ENCODE measurements at regions not wholly inside any gene's neighbourhood (a gene's known extent, or its start where the extent isn't known, plus 50 kb on each side); places are given as distances from the start of the nearest gene placed in this dataset.

DNA sequence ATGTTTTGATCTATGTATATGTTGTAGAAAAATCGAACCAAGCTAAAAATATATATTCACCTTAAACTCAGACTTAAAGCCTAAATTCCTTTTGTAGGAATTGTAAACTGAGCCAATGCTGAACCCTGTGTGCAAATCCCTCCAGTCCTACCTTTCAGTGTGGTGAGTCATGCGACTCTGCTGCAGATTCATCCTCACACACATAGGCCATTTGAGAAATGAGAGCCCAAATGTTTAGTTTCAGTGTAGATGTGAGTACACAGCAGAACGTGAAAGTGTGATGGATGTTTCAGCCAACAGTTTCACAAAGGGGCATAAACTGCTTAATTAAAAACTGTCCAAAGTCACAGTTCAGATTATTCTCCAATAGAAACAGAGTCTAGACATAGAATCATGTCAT, 193.2 kb downstream of the CDH19 start:
- POLR2A ChIA-PET = no interaction called here
- H3K4me3 ChIP-seq (replicated peaks in 1 of 2; ENCODE audit: low read depth in 1 of 2, low read length in 2 of 2) = no peak overlapping the region
- peaks cover 4 to 18% of the 10 kb centered on the region in 2 experiments; a peak in 2 of 4 replicates for H3K9me3 ChIP-seq (ENCODE audit: control insufficient read depth in 1 of 2, insufficient read depth in 1 of 2, low read depth in 1 of 2, low read length in 2 of 2)
- H3K9ac ChIP-seq (ENCODE audit: low read length) = no peak overlapping the region
- H3K27ac ChIP-seq (ENCODE audit: low read depth, low read length) = no peak overlapping the region
- H3K9me2 ChIP-seq (ENCODE audit: insufficient read depth) = no peaks in the 10 kb centered on the region
- no peaks in the 10 kb centered on the region for H3K79me2 ChIP-seq (ENCODE audit: insufficient read depth, low read length)
- DNase-seq (ENCODE audit: low read depth, low spot score) (no peak), ATAC-seq (no peak)
- H3K4me2 ChIP-seq (ENCODE audit: low read length) = no peak overlapping the region
- no peaks in the 10 kb centered on the region for H3K27me3 ChIP-seq (ENCODE audit: insufficient read depth, low read length)
- no peak overlapping the region for H2AFZ ChIP-seq (ENCODE audit: low read depth, low read length, poor library complexity, severe bottlenecking)
- intact Hi-C loops (cut with micrococcal nuclease) = no loop called here
- no peaks in the 10 kb centered on the region for H4K20me1 ChIP-seq (ENCODE audit: insufficient read depth)
- TF ChIP-seq FOSL1 (IDR thresholded peaks at IDR 0.05; ENCODE audit: low read depth) (no peak), POLR2A (IDR thresholded peaks at IDR 0.05; ENCODE audit: borderline replicate concordance, extremely low read depth, insufficient read depth, insufficient read length) (no peak), SP1 (IDR thresholded peaks at IDR 0.05; ENCODE audit: low read depth) (no peak), RAD21 (IDR thresholded peaks at IDR 0.05; ENCODE audit: low read depth) (no peak), EZH2 (IDR thresholded peaks at IDR 0.05) (no peak), YY1 (IDR thresholded peaks at IDR 0.05; ENCODE audit: extremely low read depth, insufficient replicate concordance, low read depth, low read length) (no peak), POLR2AphosphoS5 (IDR thresholded peaks at IDR 0.05; ENCODE audit: low read depth, low read length) (no peak), ZFX (IDR thresholded peaks at IDR 0.05) (no peak), SIN3A (IDR thresholded peaks at IDR 0.05; ENCODE audit: low read depth) (no peak)
- TF ChIP-seq, protein P1, sequence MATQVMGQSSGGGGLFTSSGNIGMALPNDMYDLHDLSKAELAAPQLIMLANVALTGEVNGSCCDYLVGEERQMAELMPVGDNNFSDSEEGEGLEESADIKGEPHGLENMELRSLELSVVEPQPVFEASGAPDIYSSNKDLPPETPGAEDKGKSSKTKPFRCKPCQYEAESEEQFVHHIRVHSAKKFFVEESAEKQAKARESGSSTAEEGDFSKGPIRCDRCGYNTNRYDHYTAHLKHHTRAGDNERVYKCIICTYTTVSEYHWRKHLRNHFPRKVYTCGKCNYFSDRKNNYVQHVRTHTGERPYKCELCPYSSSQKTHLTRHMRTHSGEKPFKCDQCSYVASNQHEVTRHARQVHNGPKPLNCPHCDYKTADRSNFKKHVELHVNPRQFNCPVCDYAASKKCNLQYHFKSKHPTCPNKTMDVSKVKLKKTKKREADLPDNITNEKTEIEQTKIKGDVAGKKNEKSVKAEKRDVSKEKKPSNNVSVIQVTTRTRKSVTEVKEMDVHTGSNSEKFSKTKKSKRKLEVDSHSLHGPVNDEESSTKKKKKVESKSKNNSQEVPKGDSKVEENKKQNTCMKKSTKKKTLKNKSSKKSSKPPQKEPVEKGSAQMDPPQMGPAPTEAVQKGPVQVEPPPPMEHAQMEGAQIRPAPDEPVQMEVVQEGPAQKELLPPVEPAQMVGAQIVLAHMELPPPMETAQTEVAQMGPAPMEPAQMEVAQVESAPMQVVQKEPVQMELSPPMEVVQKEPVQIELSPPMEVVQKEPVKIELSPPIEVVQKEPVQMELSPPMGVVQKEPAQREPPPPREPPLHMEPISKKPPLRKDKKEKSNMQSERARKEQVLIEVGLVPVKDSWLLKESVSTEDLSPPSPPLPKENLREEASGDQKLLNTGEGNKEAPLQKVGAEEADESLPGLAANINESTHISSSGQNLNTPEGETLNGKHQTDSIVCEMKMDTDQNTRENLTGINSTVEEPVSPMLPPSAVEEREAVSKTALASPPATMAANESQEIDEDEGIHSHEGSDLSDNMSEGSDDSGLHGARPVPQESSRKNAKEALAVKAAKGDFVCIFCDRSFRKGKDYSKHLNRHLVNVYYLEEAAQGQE (IDR thresholded peaks at IDR 0.05; ENCODE audit: low read depth) = no peak
- TF ChIP-seq, protein P2, sequence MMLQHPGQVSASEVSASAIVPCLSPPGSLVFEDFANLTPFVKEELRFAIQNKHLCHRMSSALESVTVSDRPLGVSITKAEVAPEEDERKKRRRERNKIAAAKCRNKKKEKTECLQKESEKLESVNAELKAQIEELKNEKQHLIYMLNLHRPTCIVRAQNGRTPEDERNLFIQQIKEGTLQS (IDR thresholded peaks at IDR 0.05) = no peak
- TF ChIP-seq, protein P3, sequence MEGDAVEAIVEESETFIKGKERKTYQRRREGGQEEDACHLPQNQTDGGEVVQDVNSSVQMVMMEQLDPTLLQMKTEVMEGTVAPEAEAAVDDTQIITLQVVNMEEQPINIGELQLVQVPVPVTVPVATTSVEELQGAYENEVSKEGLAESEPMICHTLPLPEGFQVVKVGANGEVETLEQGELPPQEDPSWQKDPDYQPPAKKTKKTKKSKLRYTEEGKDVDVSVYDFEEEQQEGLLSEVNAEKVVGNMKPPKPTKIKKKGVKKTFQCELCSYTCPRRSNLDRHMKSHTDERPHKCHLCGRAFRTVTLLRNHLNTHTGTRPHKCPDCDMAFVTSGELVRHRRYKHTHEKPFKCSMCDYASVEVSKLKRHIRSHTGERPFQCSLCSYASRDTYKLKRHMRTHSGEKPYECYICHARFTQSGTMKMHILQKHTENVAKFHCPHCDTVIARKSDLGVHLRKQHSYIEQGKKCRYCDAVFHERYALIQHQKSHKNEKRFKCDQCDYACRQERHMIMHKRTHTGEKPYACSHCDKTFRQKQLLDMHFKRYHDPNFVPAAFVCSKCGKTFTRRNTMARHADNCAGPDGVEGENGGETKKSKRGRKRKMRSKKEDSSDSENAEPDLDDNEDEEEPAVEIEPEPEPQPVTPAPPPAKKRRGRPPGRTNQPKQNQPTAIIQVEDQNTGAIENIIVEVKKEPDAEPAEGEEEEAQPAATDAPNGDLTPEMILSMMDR (IDR thresholded peaks at IDR 0.05 in 2 of 3, conservative IDR thresholded peaks at IDR 0.05 in 1 of 3; ENCODE audit: borderline replicate concordance in 1 of 3, insufficient read depth in 1 of 3, low read depth in 2 of 3, low read length in 2 of 3) = no peak
- BruUV-seq (replicated peaks) = no TSS peak
- CTCF ChIA-PET = no interaction called here
- no peaks in the 10 kb centered on the region for H3K36me3 ChIP-seq (ENCODE audit: control insufficient read depth in 1 of 2, insufficient read depth in 2 of 2, low read length in 2 of 2)
- RAD21 ChIA-PET (ENCODE audit: low non-redundant PET in 1 of 2, low total read pairs in 2 of 2, uncharacterized antibody in 2 of 2, unreplicated experiment in 2 of 2) = no interaction called here
- no peaks in the 10 kb centered on the region for H3K4me1 ChIP-seq (ENCODE audit: control insufficient read depth in 1 of 2, insufficient read depth in 2 of 2, low read length in 2 of 2)

Data from HCT116 (cell line).